OCI-LY1 (cell line): ENCODE measurements at regions not wholly inside any gene's neighbourhood (a gene's known extent, or its start where the extent isn't known, plus 50 kb on each side); places are given as distances from the start of the nearest gene placed in this dataset.

Experiments
- H2AFZ ChIP-seq: fragments of 200-600 bp; sonication (generic), shearing (Covaris generic); 2 replicates; pipeline ENCODE4 v1.6.0; 2014; ENCODE audit warnings: antibody characterized with exemption, mild to moderate bottlenecking, low read length
- H3F3A ChIP-seq: fragments of 200-600 bp; sonication (generic), shearing (Covaris generic); 2 replicates; pipeline ENCODE4 v1.6.0; 2014; ENCODE audit warnings: mild to moderate bottlenecking, antibody characterized with exemption, low read length, moderate library complexity; ENCODE audit not compliant: insufficient read depth
- H3K27ac ChIP-seq: fragments of 200-600 bp; sonication (generic); 2 replicates; pipeline ENCODE4 v1.5.1; 2014; ENCODE audit warnings: low read length, mixed run types, mild to moderate bottlenecking, low read depth; ENCODE audit not compliant: poor library complexity, severe bottlenecking
- H3K27me3 ChIP-seq: fragments of 200-600 bp; sonication (generic); 2 replicates; pipeline ENCODE4 v1.6.0; 2014; ENCODE audit warnings: antibody characterized with exemption, mild to moderate bottlenecking, low read length, moderate library complexity; ENCODE audit not compliant: insufficient read depth
- H3K36me3 ChIP-seq: fragments of 200-600 bp; sonication (generic); 2 replicates; pipeline ENCODE4 v1.6.1; 2014; ENCODE audit warnings: mild to moderate bottlenecking, antibody characterized with exemption, low read length, moderate library complexity, mixed read lengths; ENCODE audit not compliant: insufficient read depth
- H3K4me1 ChIP-seq: fragments of 200-600 bp; sonication (generic); 2 replicates; pipeline ENCODE4 v1.5.1; 2014; ENCODE audit warnings: mild to moderate bottlenecking, low read length, moderate library complexity; ENCODE audit not compliant: insufficient read depth, severe bottlenecking
- H3K4me2 ChIP-seq: fragments of 200-600 bp; sonication (generic), shearing (Covaris generic); 2 replicates; pipeline ENCODE4 v1.6.1; 2014; ENCODE audit warnings: low read length
- H3K4me3 ChIP-seq: fragments of 200-600 bp; sonication (generic); 2 replicates; pipeline ENCODE4 v1.5.1; 2014; ENCODE audit warnings: low read length, low read depth, mild to moderate bottlenecking, mixed read lengths; ENCODE audit not compliant: poor library complexity, severe bottlenecking
- H3K79me2 ChIP-seq: fragments of 200-600 bp; shearing (Covaris generic); 2 replicates; pipeline ENCODE4 v1.6.1; 2016; ENCODE audit warnings: mixed run types, low read length, mixed read lengths; ENCODE audit not compliant: insufficient read depth
- H3K9ac ChIP-seq: fragments of 200-600 bp; sonication (generic), shearing (Covaris generic); 2 replicates; pipeline ENCODE4 v1.6.1; 2014; ENCODE audit warnings: mild to moderate bottlenecking, low read length, mixed read lengths
- H3K9me2 ChIP-seq: fragments of 200-600 bp; sonication (generic), shearing (Covaris generic); 2 replicates; pipeline ENCODE4 v1.6.1; 2014; ENCODE audit warnings: low read depth, mild to moderate bottlenecking, low read length, mixed read lengths
- H3K9me3 ChIP-seq: fragments of 200-600 bp; shearing (Covaris generic); 2 replicates; pipeline ENCODE4 v1.6.1; 2014; ENCODE audit warnings: low read length, mixed read lengths
- H4K20me1 ChIP-seq: fragments of 200-600 bp; sonication (generic), shearing (Covaris generic); 2 replicates; pipeline ENCODE4 v1.6.0; 2016; ENCODE audit warnings: mild to moderate bottlenecking, low read length; ENCODE audit not compliant: insufficient read depth
- EZH2 ChIP-seq: fragments of 200-600 bp; sonication (generic), shearing (Covaris generic); IDR thresholded peaks from 2 replicates; pipeline ENCODE4 v1.8.0; 2017; ENCODE audit warnings: borderline replicate concordance, mixed run types, mild to moderate bottlenecking, antibody characterized with exemption, low read length, moderate library complexity, mixed read lengths
- TF ChIP-seq, protein P1 (sequence below): fragments of 200-600 bp; sonication (generic), shearing (Covaris generic); IDR thresholded peaks from 2 replicates; pipeline ENCODE4 v1.5.1; 2017; ENCODE audit warnings: mild to moderate bottlenecking, antibody characterized with exemption, low read length, moderate library complexity, mixed read lengths

DNA sequence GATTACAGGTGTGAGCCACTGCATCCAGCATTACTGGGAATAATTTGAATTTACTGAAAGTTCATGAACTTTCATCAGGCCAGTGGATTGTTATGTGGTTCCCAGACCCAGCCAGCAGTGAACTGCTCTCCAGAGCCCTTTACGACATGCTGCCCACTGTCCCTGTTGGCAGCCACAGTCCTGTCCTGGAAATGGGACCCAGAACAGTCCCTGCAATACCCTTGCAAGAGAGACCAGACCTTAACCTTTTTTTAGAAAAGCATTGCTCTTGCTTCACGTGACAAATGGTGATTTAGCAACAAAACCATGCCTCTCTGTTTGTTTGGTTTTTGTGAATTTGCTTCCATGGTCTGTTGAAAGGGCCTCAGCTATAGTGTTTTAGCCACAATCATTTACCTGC, 367.3 kb upstream of the C2CD4B start:
- no peaks in the 10 kb centered on the region for H3K9me2 ChIP-seq
- no peaks in the 10 kb centered on the region for H3F3A ChIP-seq
- no peak overlapping the region for H3K4me2 ChIP-seq
- no peak overlapping the region for H2AFZ ChIP-seq
- no peak overlapping the region for H3K27ac ChIP-seq
- H3K9me3 ChIP-seq = no peaks in the 10 kb centered on the region
- 0 out of 2 replicates have a peak, but pooled peaks cover 4% of the 10 kb centered on the region for H3K27me3 ChIP-seq
- H3K36me3 ChIP-seq = no peaks in the 10 kb centered on the region
- no peaks in the 10 kb centered on the region for H4K20me1 ChIP-seq
- no peak overlapping the region for H3K9ac ChIP-seq
- TF ChIP-seq EZH2 = no peak
- TF ChIP-seq, protein P1, sequence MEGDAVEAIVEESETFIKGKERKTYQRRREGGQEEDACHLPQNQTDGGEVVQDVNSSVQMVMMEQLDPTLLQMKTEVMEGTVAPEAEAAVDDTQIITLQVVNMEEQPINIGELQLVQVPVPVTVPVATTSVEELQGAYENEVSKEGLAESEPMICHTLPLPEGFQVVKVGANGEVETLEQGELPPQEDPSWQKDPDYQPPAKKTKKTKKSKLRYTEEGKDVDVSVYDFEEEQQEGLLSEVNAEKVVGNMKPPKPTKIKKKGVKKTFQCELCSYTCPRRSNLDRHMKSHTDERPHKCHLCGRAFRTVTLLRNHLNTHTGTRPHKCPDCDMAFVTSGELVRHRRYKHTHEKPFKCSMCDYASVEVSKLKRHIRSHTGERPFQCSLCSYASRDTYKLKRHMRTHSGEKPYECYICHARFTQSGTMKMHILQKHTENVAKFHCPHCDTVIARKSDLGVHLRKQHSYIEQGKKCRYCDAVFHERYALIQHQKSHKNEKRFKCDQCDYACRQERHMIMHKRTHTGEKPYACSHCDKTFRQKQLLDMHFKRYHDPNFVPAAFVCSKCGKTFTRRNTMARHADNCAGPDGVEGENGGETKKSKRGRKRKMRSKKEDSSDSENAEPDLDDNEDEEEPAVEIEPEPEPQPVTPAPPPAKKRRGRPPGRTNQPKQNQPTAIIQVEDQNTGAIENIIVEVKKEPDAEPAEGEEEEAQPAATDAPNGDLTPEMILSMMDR = no peak
- no peaks in the 10 kb centered on the region for H3K79me2 ChIP-seq
- no peaks in the 10 kb centered on the region for H3K4me1 ChIP-seq
- no peak overlapping the region for H3K4me3 ChIP-seq

DNA sequence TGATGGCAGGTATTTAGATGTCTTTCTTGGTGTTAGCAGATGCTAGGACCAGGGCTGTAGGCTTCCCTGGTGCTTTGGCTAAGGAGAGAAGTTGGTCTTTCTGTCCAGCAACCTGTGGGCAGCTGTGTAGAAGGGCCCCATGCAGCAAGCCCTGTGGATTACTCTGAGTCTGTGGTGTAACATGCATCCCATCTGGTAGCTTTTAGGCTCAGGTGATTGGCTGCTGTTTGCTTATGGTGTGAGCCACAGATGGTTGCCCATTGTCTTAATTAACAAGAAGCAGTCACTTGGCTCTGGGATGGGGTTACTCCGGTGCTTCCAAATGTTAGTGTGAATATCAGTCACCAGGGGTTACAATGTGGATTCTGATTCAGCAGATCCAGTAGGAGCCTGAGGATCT, 368.6 kb upstream of the C2CD4B start:
- Histone ChIP-seq H3K36me3 (no peaks in the 10 kb centered on the region), H3K4me2 (no peak overlapping the region), H3K27me3 (0 out of 2 replicates have a peak, but pooled peaks cover 4% of the 10 kb centered on the region), H3K9me2 (no peaks in the 10 kb centered on the region), H3K4me3 (no peak overlapping the region), H3K27ac (no peak overlapping the region), H3K4me1 (no peaks in the 10 kb centered on the region), H2AFZ (no peak overlapping the region), H4K20me1 (no peaks in the 10 kb centered on the region), H3K79me2 (no peaks in the 10 kb centered on the region), H3F3A (no peaks in the 10 kb centered on the region), H3K9ac (no peak overlapping the region), H3K9me3 (no peaks in the 10 kb centered on the region)
- TF ChIP-seq EZH2 = no peak
- TF ChIP-seq, protein P1 = no peak

DNA sequence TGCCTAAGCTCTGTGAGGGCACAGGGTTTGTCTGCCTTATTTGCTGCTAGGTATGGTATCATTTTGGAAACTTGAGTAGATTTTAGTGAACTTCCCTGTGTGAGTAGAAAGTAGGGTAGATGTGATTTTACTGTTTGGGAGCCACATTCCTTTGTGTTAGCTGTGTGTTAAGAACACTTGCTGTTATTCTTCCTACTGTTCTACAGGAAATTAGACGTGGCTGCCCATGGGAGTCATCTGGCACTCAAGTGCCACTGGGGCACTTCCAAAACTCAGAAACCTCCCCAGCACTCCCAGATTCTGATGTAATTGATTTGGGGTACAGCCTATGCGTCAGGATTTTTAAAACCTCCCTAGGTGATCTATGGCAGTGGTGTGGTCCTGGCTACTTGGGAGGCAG, 369.9 kb upstream of the C2CD4B start:
- H4K20me1 ChIP-seq = no peaks in the 10 kb centered on the region
- H3K4me3 ChIP-seq = no peak overlapping the region
- no peaks in the 10 kb centered on the region for H3K9me2 ChIP-seq
- H3K4me1 ChIP-seq = no peaks in the 10 kb centered on the region
- no peaks in the 10 kb centered on the region for H3K36me3 ChIP-seq
- H2AFZ ChIP-seq = no peak overlapping the region
- no peak overlapping the region for H3K4me2 ChIP-seq
- H3K79me2 ChIP-seq = no peaks in the 10 kb centered on the region
- H3K9me3 ChIP-seq = no peaks in the 10 kb centered on the region
- 0 out of 2 replicates have a peak, but pooled peaks cover 4% of the 10 kb centered on the region for H3K27me3 ChIP-seq
- H3F3A ChIP-seq = no peaks in the 10 kb centered on the region
- no peak overlapping the region for H3K27ac ChIP-seq
- H3K9ac ChIP-seq = no peak overlapping the region
- TF ChIP-seq, protein P1 = no peak
- TF ChIP-seq EZH2 = no peak
